GM12892 (cell line): ENCODE measurements at regions not wholly inside any gene's neighbourhood (a gene's known extent, or its start where the extent isn't known, plus 50 kb on each side); places are given as distances from the start of the nearest gene placed in this dataset.
"Not testable (repeated sequence)": the region's sequence is repeated elsewhere in the genome, so short reads cannot be mapped to it uniquely, and the experiment has no call there.

ENCODE experiments used
- DNase-seq: peaks from one replicate; pipeline ENCODE4 v3.0.0; 2011; ENCODE audit not compliant: insufficient read length
- FAIRE-seq: peaks from 2 replicates; lab custom pipeline; 2011; peaks lifted over from hg19 to GRCh38; lab: Jason Lieb, UNC
- POLR2A ChIP-seq: IDR thresholded peaks from 2 replicates; pipeline ENCODE4 v1.6.1; 2011; ENCODE audit warnings: low read depth, low read length, control low read depth
- POLR2AphosphoS5 ChIP-seq: IDR thresholded peaks from 2 replicates; pipeline ENCODE4 v1.6.1; 2011; ENCODE audit warnings: low read depth, low read length, control low read depth
- TAF1 ChIP-seq: IDR thresholded peaks from 2 replicates; pipeline ENCODE4 v1.6.1; 2011; ENCODE audit warnings: low read depth, mild to moderate bottlenecking, control low read depth, low read length, borderline replicate concordance

GRCh38 chr18:30889519-30890301 lies 152.8 kb downstream of the DSC3 start:
- DNase-seq (no peak), FAIRE-seq (peak; percentile 21)
- TF ChIP-seq TAF1 (no peak), POLR2A (no peak), POLR2AphosphoS5 (no peak)

- TF ChIP-seq TAF1 (no peak), POLR2A (no peak)
- no peak for FAIRE-seq
Observed at GRCh38 chr18:30888344-30888743, 154.2 kb downstream of the DSC3 start.

GRCh38 chr18:30886998-30887397 lies 155.5 kb downstream of the DSC3 start:
- no peak for FAIRE-seq
- TF ChIP-seq POLR2AphosphoS5 (no peak), TAF1 (no peak), POLR2A (no peak)
- DNase-seq = no peak

More at GRCh38 chr18:30888344-30888743, 154.2 kb downstream of the DSC3 start:
- no peak for DNase-seq

- FAIRE-seq (no peak), DNase-seq (no peak)
- TF ChIP-seq POLR2AphosphoS5 (no peak), TAF1 (no peak), POLR2A (no peak)
Observed at GRCh38 chr18:30870466-30870865, 172.1 kb downstream of the DSC3 start.

GRCh38 chr18:30862900-30863299 lies 179.6 kb downstream of the DSC3 start:
- TF ChIP-seq POLR2AphosphoS5 = no peak
- no peak for TF ChIP-seq POLR2A
- TF ChIP-seq TAF1 = no peak
- DNase-seq (no peak), FAIRE-seq (no peak)

GRCh38 chr18:30860741-30861140 lies 181.8 kb downstream of the DSC3 start:
- TF ChIP-seq TAF1 (no peak), POLR2AphosphoS5 (no peak), POLR2A (no peak)
- FAIRE-seq (no peak), DNase-seq (no peak)

- no peak for DNase-seq
- TF ChIP-seq TAF1 = no peak
- no peak for TF ChIP-seq POLR2AphosphoS5
- TF ChIP-seq POLR2A = no peak
- no peak for FAIRE-seq
Observed at GRCh38 chr18:30859036-30859435, 183.5 kb downstream of the DSC3 start.

GRCh38 chr18:30858560-30858959 lies 184.0 kb downstream of the DSC3 start:
- DNase-seq = no peak
- TF ChIP-seq TAF1 (no peak), POLR2A (no peak), POLR2AphosphoS5 (no peak)
- no peak for FAIRE-seq

- no peak for TF ChIP-seq POLR2A
- TF ChIP-seq TAF1 = no peak
- TF ChIP-seq POLR2AphosphoS5 = no peak
- FAIRE-seq (no peak), DNase-seq (no peak)
Observed at GRCh38 chr18:30855762-30856161, 186.8 kb downstream of the DSC3 start.

- no peak for FAIRE-seq
- no peak for DNase-seq
- no peak for TF ChIP-seq TAF1
- TF ChIP-seq POLR2A = no peak
- no peak for TF ChIP-seq POLR2AphosphoS5
Observed at GRCh38 chr18:30852980-30853379, 189.6 kb downstream of the DSC3 start.

- no peak for TF ChIP-seq TAF1
- TF ChIP-seq POLR2A = no peak
- no peak for TF ChIP-seq POLR2AphosphoS5
- DNase-seq (no peak), FAIRE-seq (no peak)
Observed at GRCh38 chr18:30852541-30852940, 190.0 kb downstream of the DSC3 start.

- not testable (repeated sequence) for DNase-seq
Observed at GRCh38 chr18:30839056-30839561, 203.4 kb downstream of the DSC3 start.

GRCh38 chr18:30828700-30829099 lies 213.8 kb downstream of the DSC3 start:
- TF ChIP-seq POLR2AphosphoS5 (no peak), TAF1 (no peak), POLR2A (no peak)
- FAIRE-seq = no peak
- no peak for DNase-seq

More at GRCh38 chr18:30839056-30839561, 203.4 kb downstream of the DSC3 start:
- not testable (repeated sequence) for FAIRE-seq

GRCh38 chr18:30819619-30820018 lies 222.9 kb downstream of the DSC3 start:
- TF ChIP-seq POLR2A (no peak), TAF1 (no peak), POLR2AphosphoS5 (no peak)
- DNase-seq = no peak
- FAIRE-seq = no peak
